Suppressor macrophage (primary cell): ENCODE measurements at regions not wholly inside any gene's neighbourhood (a gene's known extent, or its start where the extent isn't known, plus 50 kb on each side); places are given as distances from the start of the nearest gene placed in this dataset.

Experiments used
- DNase-seq, 4 experiments: peaks; one replicate each; pipeline ENCODE4 v3.0.0-alpha.2; 2020 to 2022

- DNase-seq: no peak
Measured at GRCh38 chr10:94194256-94194655, 168.5 kb downstream of the NOC3L start.

- no peak for DNase-seq
Measured at GRCh38 chr10:94197241-94197640, 165.5 kb downstream of the NOC3L start.

- no peak for DNase-seq
Measured at GRCh38 chr10:94198324-94198723, 164.4 kb downstream of the NOC3L start.

GRCh38 chr10:94199565-94199964, 163.2 kb downstream of the NOC3L start:
- DNase-seq: no peak

- DNase-seq: no peak
Measured at GRCh38 chr10:94200146-94200837, 162.4 kb downstream of the NOC3L start.

- no peak for DNase-seq
Measured at GRCh38 chr10:94205396-94205831, 157.3 kb downstream of the NOC3L start.

- DNase-seq: no peak
Measured at GRCh38 chr10:94206176-94206575, 156.6 kb downstream of the NOC3L start.

GRCh38 chr10:94208315-94208714, 154.4 kb downstream of the NOC3L start:
- no peak for DNase-seq

GRCh38 chr10:94210440-94211168, 152.1 kb downstream of the NOC3L start:
- no peak for DNase-seq

- DNase-seq: no peak
Measured at GRCh38 chr10:94211169-94211510, 151.6 kb downstream of the NOC3L start.

GRCh38 chr10:94213001-94213530, 149.7 kb downstream of the NOC3L start:
- DNase-seq: no peak

- DNase-seq: no peak
Measured at GRCh38 chr10:94213980-94214379, 148.8 kb downstream of the NOC3L start.

GRCh38 chr10:94214481-94214893, 148.3 kb downstream of the NOC3L start:
- DNase-seq: no peak

GRCh38 chr10:94216201-94216600, 146.5 kb downstream of the NOC3L start:
- DNase-seq: no peak

GRCh38 chr10:94217411-94217810, 145.3 kb downstream of the NOC3L start:
- no peak for DNase-seq

GRCh38 chr10:94218493-94219183, 144.1 kb downstream of the NOC3L start:
- DNase-seq: no peak

GRCh38 chr10:94219829-94220228, 142.9 kb downstream of the NOC3L start:
- no peak for DNase-seq

GRCh38 chr10:94220717-94221116, 142.0 kb downstream of the NOC3L start:
- DNase-seq: no peak

GRCh38 chr10:94223702-94224370, 138.9 kb downstream of the NOC3L start:
- no peak for DNase-seq

GRCh38 chr10:94224656-94225055, 138.1 kb downstream of the NOC3L start:
- no peak for DNase-seq

- DNase-seq: no peak
Measured at GRCh38 chr10:94225589-94225988, 137.2 kb downstream of the NOC3L start.

GRCh38 chr10:94230134-94230785, 132.5 kb downstream of the NOC3L start:
- DNase-seq: no peak
